ENCODE measurements at regions not wholly inside any gene's neighbourhood (a gene's known extent, or its start where the extent isn't known, plus 50 kb on each side); places are given as distances from the start of the nearest gene placed in this dataset.

GRCh38 chr6:122063761-122064160 is 335.7 kb upstream of the HSF2 start:
- Mint-ChIP-seq H3K4me1 (ENCODE audit: low read depth) (no peaks in the 10 kb centered on the region), H3K36me3 (ENCODE audit: low read depth) (no peaks in the 10 kb centered on the region), H3K27me3 (ENCODE audit: low read depth) (no peaks in the 10 kb centered on the region), H3K27ac (no peak overlapping the region), H3K9me3 (no peaks in the 10 kb centered on the region), H3K4me3 (no peak overlapping the region)

GRCh38 chr6:122066200-122066599 is 333.3 kb upstream of the HSF2 start:
- H3K4me3 Mint-ChIP-seq = no peak overlapping the region
- H3K36me3 Mint-ChIP-seq (ENCODE audit: low read depth) = no peaks in the 10 kb centered on the region

GRCh38 chr6:122068291-122068769 is 331.1 kb upstream of the HSF2 start:
- H3K4me3 Mint-ChIP-seq = no peak overlapping the region
- no peak overlapping the region for H3K27ac Mint-ChIP-seq
- H3K36me3 Mint-ChIP-seq (ENCODE audit: low read depth) = no peaks in the 10 kb centered on the region
- no peaks in the 10 kb centered on the region for H3K9me3 Mint-ChIP-seq
- H3K27me3 Mint-ChIP-seq (ENCODE audit: low read depth) = no peaks in the 10 kb centered on the region
- H3K4me1 Mint-ChIP-seq (ENCODE audit: low read depth) = no peaks in the 10 kb centered on the region

More at GRCh38 chr6:122066200-122066599, 333.3 kb upstream of the HSF2 start:
- no peak overlapping the region for H3K27ac Mint-ChIP-seq
- no peaks in the 10 kb centered on the region for H3K4me1 Mint-ChIP-seq (ENCODE audit: low read depth)
- H3K27me3 Mint-ChIP-seq (ENCODE audit: low read depth) = no peaks in the 10 kb centered on the region
- H3K9me3 Mint-ChIP-seq = no peaks in the 10 kb centered on the region

GRCh38 chr6:122069932-122070331 is 329.5 kb upstream of the HSF2 start:
- no peaks in the 10 kb centered on the region for H3K9me3 Mint-ChIP-seq
- no peaks in the 10 kb centered on the region for H3K36me3 Mint-ChIP-seq (ENCODE audit: low read depth)

GRCh38 chr6:122072014-122072647 is 327.3 kb upstream of the HSF2 start:
- H3K27me3 Mint-ChIP-seq (ENCODE audit: low read depth) = no peaks in the 10 kb centered on the region
- H3K36me3 Mint-ChIP-seq (ENCODE audit: low read depth) = no peaks in the 10 kb centered on the region
- no peaks in the 10 kb centered on the region for H3K4me1 Mint-ChIP-seq (ENCODE audit: low read depth)
- H3K4me3 Mint-ChIP-seq = no peak overlapping the region
- no peak overlapping the region for H3K27ac Mint-ChIP-seq
- H3K9me3 Mint-ChIP-seq = no peaks in the 10 kb centered on the region

More at GRCh38 chr6:122069932-122070331, 329.5 kb upstream of the HSF2 start:
- Mint-ChIP-seq H3K4me1 (ENCODE audit: low read depth) (no peaks in the 10 kb centered on the region), H3K4me3 (no peak overlapping the region), H3K27me3 (ENCODE audit: low read depth) (no peaks in the 10 kb centered on the region), H3K27ac (no peak overlapping the region)

- Mint-ChIP-seq H3K4me1 (ENCODE audit: low read depth) (no peaks in the 10 kb centered on the region), H3K27me3 (ENCODE audit: low read depth) (no peaks in the 10 kb centered on the region), H3K4me3 (no peak overlapping the region), H3K27ac (no peak overlapping the region), H3K36me3 (ENCODE audit: low read depth) (no peaks in the 10 kb centered on the region), H3K9me3 (no peaks in the 10 kb centered on the region)
Observed at GRCh38 chr6:122075084-122075838, 324.2 kb upstream of the HSF2 start.

GRCh38 chr6:122075917-122076316 is 323.5 kb upstream of the HSF2 start:
- H3K36me3 Mint-ChIP-seq (ENCODE audit: low read depth) = no peaks in the 10 kb centered on the region
- H3K9me3 Mint-ChIP-seq = no peaks in the 10 kb centered on the region
- no peak overlapping the region for H3K4me3 Mint-ChIP-seq
- H3K27me3 Mint-ChIP-seq (ENCODE audit: low read depth) = no peaks in the 10 kb centered on the region
- H3K4me1 Mint-ChIP-seq (ENCODE audit: low read depth) = no peaks in the 10 kb centered on the region
- no peak overlapping the region for H3K27ac Mint-ChIP-seq

- no peaks in the 10 kb centered on the region for H3K4me1 Mint-ChIP-seq (ENCODE audit: low read depth)
- no peaks in the 10 kb centered on the region for H3K27me3 Mint-ChIP-seq (ENCODE audit: low read depth)
- H3K9me3 Mint-ChIP-seq = no peaks in the 10 kb centered on the region
- no peak overlapping the region for H3K27ac Mint-ChIP-seq
- no peaks in the 10 kb centered on the region for H3K36me3 Mint-ChIP-seq (ENCODE audit: low read depth)
- H3K4me3 Mint-ChIP-seq = no peak overlapping the region
Observed at GRCh38 chr6:122077603-122078002, 321.8 kb upstream of the HSF2 start.

- Mint-ChIP-seq H3K27me3 (ENCODE audit: low read depth) (no peaks in the 10 kb centered on the region), H3K4me3 (no peak overlapping the region), H3K9me3 (no peaks in the 10 kb centered on the region), H3K27ac (no peak overlapping the region), H3K36me3 (ENCODE audit: low read depth) (no peaks in the 10 kb centered on the region), H3K4me1 (ENCODE audit: low read depth) (no peaks in the 10 kb centered on the region)
Observed at GRCh38 chr6:122078481-122078880, 321.0 kb upstream of the HSF2 start.

GRCh38 chr6:122079916-122080315 is 319.5 kb upstream of the HSF2 start:
- no peaks in the 10 kb centered on the region for H3K27me3 Mint-ChIP-seq (ENCODE audit: low read depth)

GRCh38 chr6:122081921-122082320 is 317.5 kb upstream of the HSF2 start:
- H3K27ac Mint-ChIP-seq = no peak overlapping the region
- no peaks in the 10 kb centered on the region for H3K4me1 Mint-ChIP-seq (ENCODE audit: low read depth)
- H3K4me3 Mint-ChIP-seq = no peak overlapping the region
- no peaks in the 10 kb centered on the region for H3K27me3 Mint-ChIP-seq (ENCODE audit: low read depth)
- H3K9me3 Mint-ChIP-seq = no peaks in the 10 kb centered on the region
- no peaks in the 10 kb centered on the region for H3K36me3 Mint-ChIP-seq (ENCODE audit: low read depth)

More at GRCh38 chr6:122079916-122080315, 319.5 kb upstream of the HSF2 start:
- Mint-ChIP-seq H3K27ac (no peak overlapping the region), H3K9me3 (no peaks in the 10 kb centered on the region), H3K4me3 (no peak overlapping the region), H3K36me3 (ENCODE audit: low read depth) (no peaks in the 10 kb centered on the region), H3K4me1 (ENCODE audit: low read depth) (no peaks in the 10 kb centered on the region)

GRCh38 chr6:122082370-122082769 is 317.1 kb upstream of the HSF2 start:
- H3K9me3 Mint-ChIP-seq = no peaks in the 10 kb centered on the region
- H3K36me3 Mint-ChIP-seq (ENCODE audit: low read depth) = no peaks in the 10 kb centered on the region
- H3K4me3 Mint-ChIP-seq = no peak overlapping the region
- H3K4me1 Mint-ChIP-seq (ENCODE audit: low read depth) = no peaks in the 10 kb centered on the region
- no peak overlapping the region for H3K27ac Mint-ChIP-seq
- H3K27me3 Mint-ChIP-seq (ENCODE audit: low read depth) = no peaks in the 10 kb centered on the region

GRCh38 chr6:122092366-122092765 is 307.1 kb upstream of the HSF2 start:
- Mint-ChIP-seq H3K36me3 (ENCODE audit: low read depth) (no peaks in the 10 kb centered on the region), H3K4me1 (ENCODE audit: low read depth) (no peaks in the 10 kb centered on the region)

GRCh38 chr6:122098201-122098678 is 301.2 kb upstream of the HSF2 start:
- Mint-ChIP-seq H3K4me1 (ENCODE audit: low read depth) (no peaks in the 10 kb centered on the region), H3K9me3 (no peaks in the 10 kb centered on the region), H3K36me3 (ENCODE audit: low read depth) (no peaks in the 10 kb centered on the region), H3K27me3 (ENCODE audit: low read depth) (no peaks in the 10 kb centered on the region), H3K27ac (no peak overlapping the region), H3K4me3 (no peak overlapping the region)

More at GRCh38 chr6:122092366-122092765, 307.1 kb upstream of the HSF2 start:
- Mint-ChIP-seq H3K27ac (no peak overlapping the region), H3K27me3 (ENCODE audit: low read depth) (no peaks in the 10 kb centered on the region), H3K4me3 (no peak overlapping the region), H3K9me3 (no peaks in the 10 kb centered on the region)

GRCh38 chr6:122102026-122102425 is 297.4 kb upstream of the HSF2 start:
- Mint-ChIP-seq H3K27me3 (ENCODE audit: low read depth) (no peaks in the 10 kb centered on the region), H3K9me3 (no peaks in the 10 kb centered on the region), H3K27ac (no peak overlapping the region), H3K36me3 (ENCODE audit: low read depth) (no peaks in the 10 kb centered on the region), H3K4me1 (ENCODE audit: low read depth) (no peaks in the 10 kb centered on the region), H3K4me3 (no peak overlapping the region)

All from T-helper 1 cell treated with Interleukin-12 subunit alpha and Interleukin-12 subunit beta and Interleukin-4 antibody, amounts not matched to agents 30 μg/mL and 1 μg/mL, for 36 hours (primary cell).